Right kidney (tissue), 1 donor: ENCODE measurements at regions not wholly inside any gene's neighbourhood (a gene's known extent, or its start where the extent isn't known, plus 50 kb on each side); places are given as distances from the start of the nearest gene placed in this dataset.
A peak's percentile ranks its signal among the peaks of the same experiment; 100 is the strongest.

Source experiments
- DNase-seq: peaks from one replicate; pipeline ENCODE4 v3.0.0-alpha.2; 2016

- no peak for DNase-seq
Measured at GRCh38 chr11:69931994-69932910, 113.0 kb upstream of the FGF3 start.

- DNase-seq: no peak
Measured at GRCh38 chr11:69934861-69935494, 115.8 kb upstream of the FGF3 start.

- no peak for DNase-seq
Measured at GRCh38 chr11:69935941-69936505, 116.8 kb upstream of the FGF3 start.

GRCh38 chr11:69936771-69937170, 117.6 kb upstream of the FGF3 start:
- no peak for DNase-seq

- DNase-seq: no peak
Measured at GRCh38 chr11:69938206-69938605, 119.0 kb upstream of the FGF3 start.

GRCh38 chr11:69939551-69940245, 120.5 kb upstream of the FGF3 start:
- DNase-seq: peak; percentile 53

- no peak for DNase-seq
Measured at GRCh38 chr11:69940246-69940610, 121.0 kb upstream of the FGF3 start.

GRCh38 chr11:69941546-69942332, 122.5 kb upstream of the FGF3 start:
- no peak for DNase-seq

- DNase-seq: no peak
Measured at GRCh38 chr11:69942333-69942820, 123.2 kb upstream of the FGF3 start.

- no peak for DNase-seq
Measured at GRCh38 chr11:69943066-69943465, 123.8 kb upstream of the FGF3 start.

- DNase-seq: no peak
Measured at GRCh38 chr11:69943506-69943905, 124.3 kb upstream of the FGF3 start.

GRCh38 chr11:69944146-69944795, 125.1 kb upstream of the FGF3 start:
- DNase-seq: no peak

GRCh38 chr11:69945157-69945556, 125.9 kb upstream of the FGF3 start:
- no peak for DNase-seq

GRCh38 chr11:69947059-69947792, 128.0 kb upstream of the FGF3 start:
- no peak for DNase-seq

- DNase-seq: no peak
Measured at GRCh38 chr11:69947793-69948255, 128.6 kb upstream of the FGF3 start.

GRCh38 chr11:69948256-69949141, 129.3 kb upstream of the FGF3 start:
- DNase-seq: no peak

- no peak for DNase-seq
Measured at GRCh38 chr11:69949327-69949726, 128.8 kb upstream of the ANO1 start.

GRCh38 chr11:69950120-69950519, 128.0 kb upstream of the ANO1 start:
- no peak for DNase-seq

- no peak for DNase-seq
Measured at GRCh38 chr11:69950621-69951020, 127.5 kb upstream of the ANO1 start.
